ENCODE measurements at regions not wholly inside any gene's neighbourhood (a gene's known extent, or its start where the extent isn't known, plus 50 kb on each side); places are given as distances from the start of the nearest gene placed in this dataset.

GRCh38 chr4:65789341-65789740 is 119.1 kb upstream of the EPHA5 start:
- TF ChIP-seq CTCF (IDR thresholded peaks at IDR 0.05 in 8 of 11, conservative IDR thresholded peaks at IDR 0.05 in 3 of 11) = no peak
- no peak for TF ChIP-seq POLR2A (IDR thresholded peaks at IDR 0.05)
